NCI-H1105 (cell line): ENCODE measurements at regions not wholly inside any gene's neighbourhood (a gene's known extent, or its start where the extent isn't known, plus 50 kb on each side); places are given as distances from the start of the nearest gene placed in this dataset.

Experiments
- DNase-seq: peaks from one replicate; lab custom pipeline; 2025; lab: John Stamatoyannopoulos, UW

DNA sequence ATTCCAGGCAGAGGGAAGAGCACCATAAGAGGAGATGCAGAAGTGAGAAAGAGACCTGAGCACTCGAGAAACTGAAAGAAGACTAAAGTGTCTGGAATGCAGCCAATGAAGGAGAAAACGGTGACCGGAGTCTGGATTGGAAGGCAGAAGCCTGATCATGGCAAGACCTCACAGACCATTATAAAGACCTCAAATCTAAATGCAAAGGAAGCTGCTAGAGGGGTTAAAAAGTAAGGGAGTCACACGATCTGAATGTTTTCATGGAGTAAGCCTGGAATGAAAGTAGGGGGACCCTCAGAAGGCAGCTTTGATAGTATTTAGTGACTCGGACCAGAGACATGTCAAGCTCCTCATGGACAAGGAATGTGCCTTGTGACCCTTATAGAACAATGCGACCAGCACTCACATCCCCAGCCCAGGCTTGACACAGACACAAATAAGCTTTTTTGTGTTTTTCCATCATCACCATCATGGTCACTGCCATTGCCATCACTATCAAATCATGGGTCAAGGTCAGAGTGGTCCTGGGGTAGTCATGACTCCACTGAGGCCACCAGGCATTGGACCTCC lies 183.6 kb downstream of the SEC16B start:
- no peak for DNase-seq

DNA sequence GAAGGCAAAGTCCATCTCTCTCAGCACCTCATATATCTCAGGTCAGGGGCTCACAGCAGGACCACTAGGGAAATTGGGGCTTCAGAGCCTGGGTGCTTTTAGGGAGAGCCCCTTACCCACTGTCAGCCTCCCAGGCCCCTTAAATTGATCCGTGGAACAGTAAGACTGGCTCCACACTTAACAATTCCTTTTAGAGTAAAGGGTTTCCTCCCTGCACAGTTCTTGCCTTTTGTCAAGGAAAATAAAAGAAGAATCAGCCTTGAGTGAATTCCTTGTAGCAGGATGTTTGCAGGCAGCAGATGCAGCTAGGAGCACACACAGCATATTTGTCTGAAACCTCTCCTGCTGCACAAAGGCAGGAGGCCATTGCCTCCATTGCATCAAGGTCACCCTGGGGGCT lies 184.9 kb downstream of the SEC16B start:
- DNase-seq: no peak

GRCh38 chr1:177784409-177784808 lies 185.4 kb downstream of the SEC16B start:
- no peak for DNase-seq

DNA sequence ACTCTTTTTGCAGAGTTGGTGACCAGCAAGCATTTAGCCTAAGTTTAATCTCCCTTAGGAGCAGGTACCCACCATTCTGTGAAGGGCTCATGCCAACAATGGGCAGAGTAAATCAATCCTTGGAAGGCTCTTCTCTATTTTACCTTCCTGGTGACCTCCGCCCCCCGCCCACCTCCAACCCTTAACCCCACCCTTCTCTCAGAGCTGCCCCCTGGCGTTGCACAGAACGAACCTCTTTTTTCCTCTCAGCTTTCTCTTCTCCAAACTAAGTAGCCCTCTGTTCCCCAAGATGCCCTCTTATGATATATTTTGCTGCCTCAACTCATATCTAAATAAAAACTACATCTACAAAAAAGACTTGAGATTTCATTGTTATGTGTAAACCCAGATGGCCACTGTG lies 186.8 kb downstream of the SEC16B start:
- DNase-seq: no peak

- peak; percentile 25 for DNase-seq
These were observed 189.7 kb downstream of the SEC16B start for GRCh38 chr1:177780096-177780700.

DNA sequence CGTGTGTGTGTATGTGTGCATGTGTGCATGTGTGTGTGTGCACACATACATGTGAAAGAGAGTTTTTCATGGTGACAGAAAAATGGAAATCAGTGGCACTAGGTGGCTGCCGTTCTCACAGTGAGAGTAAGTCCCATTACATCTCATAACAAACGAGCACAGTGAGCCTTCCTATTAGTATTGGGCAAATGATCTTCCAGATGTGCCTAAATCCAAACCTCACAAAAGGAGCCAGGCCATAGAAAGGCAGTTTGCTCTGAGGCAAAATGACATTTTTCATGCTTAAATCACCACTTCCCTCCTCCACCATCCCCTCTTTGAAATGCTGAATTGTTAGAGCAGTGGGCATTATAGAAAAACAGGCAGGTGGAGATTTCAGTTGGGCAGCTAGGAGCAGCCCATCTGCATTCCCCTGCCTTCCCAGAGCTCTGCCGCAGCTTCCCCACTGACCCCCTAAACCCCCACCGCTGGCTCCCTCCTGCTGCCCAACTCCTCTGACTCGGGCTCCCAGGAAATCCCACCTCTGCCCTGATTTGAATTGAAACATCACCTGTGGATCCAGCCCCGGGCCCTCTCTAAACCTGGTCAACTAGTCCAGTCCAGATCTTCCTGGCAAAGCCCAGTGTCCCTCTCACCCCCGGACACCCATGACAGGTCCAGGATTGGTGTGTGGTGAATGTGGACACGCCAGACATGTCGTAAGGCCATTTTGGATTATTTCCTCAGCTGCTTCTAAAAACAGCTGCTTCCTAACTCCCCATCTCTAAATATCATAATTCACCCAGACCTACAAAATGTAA lies 190.5 kb downstream of the SEC16B start:
- DNase-seq: no peak

DNA sequence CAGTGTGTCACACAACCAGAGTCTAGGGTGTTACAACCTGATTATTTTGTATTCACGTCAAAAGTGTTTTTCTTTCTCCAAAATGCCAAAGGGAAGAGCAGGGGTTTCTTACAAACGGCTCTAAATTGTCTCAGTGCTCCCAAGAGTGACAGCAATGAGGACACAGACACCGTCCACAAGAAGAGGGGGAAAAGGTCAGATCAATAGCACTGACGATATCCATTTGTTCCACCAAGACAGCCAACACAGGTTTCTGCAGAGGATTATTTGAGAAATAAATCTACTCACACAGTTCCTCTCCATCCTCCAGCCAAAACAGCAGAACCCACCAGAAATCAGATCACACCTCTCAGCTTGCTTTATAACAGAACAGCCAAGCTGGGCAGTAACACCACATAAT lies 193.9 kb downstream of the SEC16B start:
- no peak for DNase-seq

DNA sequence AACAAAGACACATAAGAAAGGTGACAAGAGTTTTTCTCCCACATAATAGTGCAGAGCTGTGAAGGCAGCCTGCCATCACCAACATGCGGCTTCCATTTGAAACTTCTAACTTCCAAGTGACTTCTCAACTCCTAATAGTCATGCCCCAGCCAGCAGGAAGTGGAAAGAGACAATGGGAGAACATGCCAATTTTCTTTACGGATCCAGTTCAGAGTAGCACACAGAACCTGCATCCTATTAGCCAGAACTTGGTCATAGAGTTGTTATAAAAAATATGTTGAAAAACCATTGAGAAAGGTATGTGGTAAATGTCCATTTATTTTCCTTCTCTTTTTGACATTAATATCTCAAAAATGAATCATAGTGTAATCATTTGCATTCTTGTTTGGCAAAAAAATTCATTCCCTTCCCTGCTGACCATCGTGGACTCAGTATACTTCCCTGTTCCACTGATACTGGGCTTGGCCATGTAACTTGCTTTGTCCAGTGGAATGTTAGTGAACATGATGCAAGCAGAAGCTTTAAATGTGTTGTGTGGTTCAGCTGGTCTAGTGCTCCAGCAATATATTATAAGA lies 197.4 kb downstream of the SEC16B start:
- no peak for DNase-seq

DNA sequence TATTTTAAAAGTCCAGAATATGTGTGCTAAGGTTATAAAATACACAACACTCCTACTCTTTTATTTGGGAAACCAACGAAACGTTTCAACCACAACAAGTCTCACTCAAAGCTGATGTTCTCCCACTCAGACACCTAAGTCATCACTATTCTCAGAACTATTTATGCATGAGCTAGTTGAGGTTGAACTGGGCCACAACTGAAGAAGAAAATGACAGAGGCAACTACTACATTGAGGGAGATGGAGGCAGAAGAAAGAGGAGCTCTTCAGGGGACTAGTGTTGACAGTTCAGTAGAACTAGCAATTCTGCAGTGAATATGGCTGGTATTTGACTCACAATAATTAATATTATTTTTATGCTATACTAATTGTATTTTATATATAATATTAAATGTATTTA lies 198.2 kb downstream of the SEC16B start:
- no peak for DNase-seq

DNA sequence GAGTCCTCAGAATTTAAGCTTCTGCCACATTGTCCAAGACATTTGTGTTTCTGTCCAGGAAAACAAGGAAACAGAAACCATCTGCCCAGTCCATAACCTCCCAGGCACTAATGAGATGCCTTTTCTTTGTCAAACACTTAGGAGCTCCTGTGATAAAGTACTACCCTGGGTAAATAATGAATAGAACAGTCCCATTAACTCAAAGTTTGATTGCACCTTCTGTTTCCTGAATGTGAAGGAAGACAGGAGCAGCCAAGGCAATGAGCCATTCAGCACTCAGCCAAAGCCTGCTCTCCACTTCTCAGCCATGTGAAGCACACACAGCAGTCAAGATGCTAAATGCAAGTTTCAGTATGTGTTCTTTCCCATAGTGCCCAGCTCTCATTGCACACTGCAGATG lies 199.8 kb downstream of the SEC16B start:
- DNase-seq: no peak

GRCh38 chr1:177755851-177756560 lies 213.9 kb downstream of the SEC16B start:
- DNase-seq: no peak

DNA sequence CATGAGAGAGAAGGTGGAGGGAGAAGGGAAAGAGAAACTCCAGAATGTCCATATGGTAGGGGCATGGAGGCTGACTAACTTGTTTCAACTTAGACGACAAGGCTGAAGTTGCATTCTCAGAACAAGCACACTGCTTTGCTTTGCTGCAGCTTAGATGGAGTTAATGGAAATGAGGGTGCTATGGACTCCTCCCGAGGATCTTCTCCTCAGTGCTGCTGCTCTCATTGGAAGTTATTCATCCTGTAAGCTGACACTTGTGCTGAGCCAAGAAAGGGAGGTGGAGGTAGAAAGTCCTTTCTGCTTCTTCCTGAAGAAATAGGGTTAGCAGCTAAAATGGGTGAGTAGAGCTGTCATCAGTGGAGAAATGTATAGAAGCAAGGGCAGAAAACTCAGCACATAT lies 215.3 kb downstream of the SEC16B start:
- no peak for DNase-seq

DNA sequence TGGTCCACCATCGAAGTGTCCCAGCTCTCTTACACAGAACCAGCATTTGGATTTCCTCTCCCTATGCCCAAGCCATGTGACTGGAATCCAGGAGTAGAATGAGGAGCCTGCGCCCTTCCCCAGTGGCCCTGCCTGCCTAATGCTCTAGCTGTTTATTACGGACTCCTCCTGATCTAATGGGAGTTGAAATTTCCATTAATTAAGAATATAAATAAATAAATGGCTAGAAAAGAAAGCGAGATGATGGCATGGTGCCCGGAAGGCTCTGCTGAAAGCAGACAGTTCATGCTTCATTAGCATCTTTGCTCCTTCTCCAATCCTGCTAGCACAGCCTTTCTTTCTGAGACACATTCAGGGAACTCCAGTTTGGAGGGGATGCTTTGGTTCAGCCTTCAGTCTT lies 216.2 kb downstream of the SEC16B start:
- DNase-seq: peak; percentile 50

DNA sequence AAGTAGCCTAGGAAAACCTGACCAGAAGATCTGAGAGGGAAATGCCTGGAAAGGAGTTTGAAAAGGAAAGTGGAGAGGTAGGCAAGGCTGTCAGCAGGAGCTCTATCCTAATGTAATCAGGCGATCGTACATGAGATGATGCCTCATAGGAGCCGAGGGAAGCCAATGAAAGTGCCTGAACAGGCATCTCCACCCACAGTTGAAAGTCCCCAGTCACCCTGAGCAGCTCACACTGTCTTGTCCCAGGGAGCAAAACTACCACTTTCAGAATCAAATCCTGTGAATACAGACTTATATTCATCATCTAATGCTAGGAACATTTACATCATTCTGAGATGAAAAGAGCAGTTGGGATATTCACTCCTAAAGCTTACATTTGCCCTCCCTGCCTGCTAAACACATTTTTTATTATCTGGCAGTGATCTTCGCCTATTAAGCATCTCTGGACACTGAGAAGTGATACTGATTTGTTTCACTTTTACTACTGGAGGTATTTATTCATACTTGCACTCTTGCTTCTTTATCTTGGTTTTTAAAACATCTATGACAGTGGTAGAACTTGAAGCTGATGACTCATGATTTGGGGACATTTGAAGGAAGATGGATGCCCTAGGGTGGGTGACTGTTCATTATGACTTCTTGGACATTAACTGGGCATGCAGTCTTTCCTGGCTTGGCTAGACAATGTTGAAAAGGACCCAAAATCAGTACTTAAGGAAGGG lies 221.6 kb downstream of the SEC16B start:
- no peak for DNase-seq

GRCh38 chr1:177746155-177746554 lies 223.7 kb downstream of the SEC16B start:
- DNase-seq: no peak

GRCh38 chr1:177744906-177745305 lies 225.0 kb downstream of the SEC16B start:
- DNase-seq: no peak

DNA sequence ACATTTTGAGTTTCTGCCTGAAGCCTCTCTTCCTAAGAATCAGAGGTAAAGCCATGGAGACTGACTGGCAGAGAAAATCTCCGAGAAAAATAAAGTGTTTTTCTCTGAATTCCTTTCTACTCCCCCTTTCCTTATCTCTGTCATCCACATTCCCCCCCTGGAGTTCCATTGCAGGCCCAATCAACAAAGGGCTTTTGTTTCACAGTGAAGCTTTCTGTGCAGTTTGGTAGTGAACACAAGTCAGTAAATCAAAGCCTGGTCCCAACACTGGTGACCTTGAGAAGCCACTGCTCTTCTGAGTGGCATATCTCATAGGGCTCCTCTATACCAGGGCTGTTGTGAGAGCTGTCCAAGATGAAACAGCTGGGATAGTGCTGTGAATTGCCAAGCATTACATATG lies 228.4 kb downstream of the SEC16B start:
- DNase-seq: no peak

- no peak for DNase-seq
These were observed 230.1 kb downstream of the SEC16B start for GRCh38 chr1:177739780-177740179.

DNA sequence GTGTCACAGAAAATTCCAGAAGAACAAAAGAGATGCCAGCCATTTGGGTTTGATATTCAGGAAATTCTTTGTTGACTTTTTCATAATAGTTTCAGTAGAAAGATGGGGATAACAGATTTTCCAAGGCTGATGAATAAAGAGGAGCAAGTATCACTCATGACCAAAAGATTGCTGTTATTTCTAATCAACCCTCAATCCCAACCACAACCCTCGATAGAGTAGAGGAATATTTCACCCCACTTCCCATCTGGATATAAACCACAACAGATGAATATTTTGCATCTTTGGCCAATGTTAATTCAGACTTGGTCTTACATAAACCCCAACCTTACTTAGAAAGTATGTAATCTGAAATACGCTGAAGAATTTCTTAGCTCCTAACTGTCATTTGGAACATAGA lies 232.4 kb downstream of the SEC16B start:
- DNase-seq: no peak

- DNase-seq: no peak
These were observed 237.7 kb downstream of the SEC16B start for GRCh38 chr1:177732178-177732577.

- no peak for DNase-seq
These were observed 240.2 kb downstream of the SEC16B start for GRCh38 chr1:177729646-177730045.

DNA sequence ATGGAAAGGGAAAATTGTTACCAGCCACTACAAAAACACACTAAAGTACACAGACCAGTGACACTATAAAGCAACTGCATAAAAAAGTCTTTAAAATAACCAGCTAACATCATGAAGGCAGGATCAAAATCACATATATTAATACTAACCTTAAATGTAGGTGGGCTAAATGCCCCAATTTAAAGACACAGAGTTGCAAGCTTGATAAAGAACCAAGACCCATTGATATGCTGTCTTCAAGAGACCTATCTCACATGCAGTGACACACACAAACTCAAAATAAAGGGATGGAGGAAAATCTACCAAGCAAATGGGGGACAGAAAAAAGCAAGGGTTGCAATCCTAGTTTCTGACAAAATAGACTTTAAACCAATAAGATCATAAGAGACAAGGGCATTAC lies 246.3 kb downstream of the SEC16B start:
- no peak for DNase-seq
